ENCODE measurements at regions not wholly inside any gene's neighbourhood (a gene's known extent, or its start where the extent isn't known, plus 50 kb on each side); places are given as distances from the start of the nearest gene placed in this dataset.

- no peak for TF ChIP-seq CTCF (IDR thresholded peaks at IDR 0.05 in 2 of 3, conservative IDR thresholded peaks at IDR 0.05 in 1 of 3; ENCODE audit: borderline replicate concordance in 1 of 3, insufficient read depth in 1 of 3, low read depth in 2 of 3, low read length in 2 of 3)
- TF ChIP-seq POLR2A (IDR thresholded peaks at IDR 0.05; ENCODE audit: borderline replicate concordance, extremely low read depth, insufficient read depth, insufficient read length), result no peak
- TF ChIP-seq EZH2 (IDR thresholded peaks at IDR 0.05), result no peak
- TF ChIP-seq SP1 (IDR thresholded peaks at IDR 0.05; ENCODE audit: low read depth), result no peak
- no peak for TF ChIP-seq POLR2AphosphoS5 (IDR thresholded peaks at IDR 0.05; ENCODE audit: low read depth, low read length)
- TF ChIP-seq CEBPB (IDR thresholded peaks at IDR 0.05; ENCODE audit: low read depth), result no peak
- TF ChIP-seq ATF3 (IDR thresholded peaks at IDR 0.05), result no peak
- TF ChIP-seq YY1 (IDR thresholded peaks at IDR 0.05; ENCODE audit: extremely low read depth, insufficient replicate concordance, low read depth, low read length), result no peak
- TF ChIP-seq JUND (IDR thresholded peaks at IDR 0.05), result no peak
- no peak for TF ChIP-seq RAD21 (IDR thresholded peaks at IDR 0.05; ENCODE audit: low read depth)
- TF ChIP-seq ZNF274 (IDR thresholded peaks at IDR 0.05; ENCODE audit: low read depth, low read length), result no peak
- no peak for TF ChIP-seq SIN3A (IDR thresholded peaks at IDR 0.05; ENCODE audit: low read depth)
Observed at GRCh38 chr6:98308564-98308963, 525.8 kb upstream of the POU3F2 start.

Data from HCT116 (cell line).